PFSK-1 (cell line): ENCODE measurements at regions not wholly inside any gene's neighbourhood (a gene's known extent, or its start where the extent isn't known, plus 50 kb on each side); places are given as distances from the start of the nearest gene placed in this dataset.

Source experiments
- FOXP2 ChIP-seq: optimal IDR thresholded peaks from 2 replicates; pipeline ENCODE3; 2011; ENCODE audit warnings: borderline replicate concordance, control low read depth, inconsistent platforms; ENCODE audit not compliant: insufficient read depth; ENCODE audit errors: extremely low read length, extremely low read depth
- POLR2AphosphoS5 ChIP-seq: IDR thresholded peaks from 2 replicates; pipeline ENCODE4 v1.6.1; 2012; ENCODE audit warnings: low read depth, mild to moderate bottlenecking, control low read depth, low read length, moderate library complexity
- SIN3A ChIP-seq: IDR thresholded peaks from 2 replicates; pipeline ENCODE4 v1.6.1; 2012; ENCODE audit warnings: mild to moderate bottlenecking, low read length, moderate library complexity, borderline replicate concordance; ENCODE audit not compliant: insufficient read depth
- TAF1 ChIP-seq: IDR thresholded peaks from 2 replicates; pipeline ENCODE4 v1.6.1; 2012; ENCODE audit warnings: low read length, control low read depth, borderline replicate concordance; ENCODE audit not compliant: insufficient read depth
- TF ChIP-seq, protein P1 (sequence below), 2 experiments: IDR thresholded peaks; 2 replicates each; pipeline versions ENCODE4 v1.6.1 to v1.8.0; 2011 to 2012; ENCODE audit warnings: low read depth in 2 of 2, low read length in 2 of 2, control low read depth in 1 of 2, inconsistent platforms in 1 of 2, mild to moderate bottlenecking in 1 of 2, moderate library complexity in 1 of 2; ENCODE audit not compliant: insufficient read depth in 1 of 2

DNA sequence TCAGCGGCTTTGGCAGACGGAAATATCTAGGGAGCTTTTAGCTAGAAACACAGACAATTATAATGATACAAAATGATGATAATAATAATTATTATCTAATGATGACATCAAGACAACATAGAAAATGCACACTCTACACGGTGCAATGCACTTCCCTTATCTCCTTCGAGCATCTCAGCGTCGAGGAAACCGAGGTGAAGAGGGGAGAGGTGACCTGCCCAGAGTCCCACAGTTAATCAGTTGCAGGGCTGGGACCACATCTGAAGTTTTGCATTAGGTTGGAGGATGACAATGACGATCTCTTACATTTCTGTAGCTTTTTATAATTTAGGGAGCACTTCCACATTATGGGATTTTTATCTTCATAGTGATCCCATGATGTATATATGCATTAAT lies 130.2 kb downstream of the PAPOLA start:
- TF ChIP-seq POLR2AphosphoS5, result no peak
- TF ChIP-seq, protein P1, sequence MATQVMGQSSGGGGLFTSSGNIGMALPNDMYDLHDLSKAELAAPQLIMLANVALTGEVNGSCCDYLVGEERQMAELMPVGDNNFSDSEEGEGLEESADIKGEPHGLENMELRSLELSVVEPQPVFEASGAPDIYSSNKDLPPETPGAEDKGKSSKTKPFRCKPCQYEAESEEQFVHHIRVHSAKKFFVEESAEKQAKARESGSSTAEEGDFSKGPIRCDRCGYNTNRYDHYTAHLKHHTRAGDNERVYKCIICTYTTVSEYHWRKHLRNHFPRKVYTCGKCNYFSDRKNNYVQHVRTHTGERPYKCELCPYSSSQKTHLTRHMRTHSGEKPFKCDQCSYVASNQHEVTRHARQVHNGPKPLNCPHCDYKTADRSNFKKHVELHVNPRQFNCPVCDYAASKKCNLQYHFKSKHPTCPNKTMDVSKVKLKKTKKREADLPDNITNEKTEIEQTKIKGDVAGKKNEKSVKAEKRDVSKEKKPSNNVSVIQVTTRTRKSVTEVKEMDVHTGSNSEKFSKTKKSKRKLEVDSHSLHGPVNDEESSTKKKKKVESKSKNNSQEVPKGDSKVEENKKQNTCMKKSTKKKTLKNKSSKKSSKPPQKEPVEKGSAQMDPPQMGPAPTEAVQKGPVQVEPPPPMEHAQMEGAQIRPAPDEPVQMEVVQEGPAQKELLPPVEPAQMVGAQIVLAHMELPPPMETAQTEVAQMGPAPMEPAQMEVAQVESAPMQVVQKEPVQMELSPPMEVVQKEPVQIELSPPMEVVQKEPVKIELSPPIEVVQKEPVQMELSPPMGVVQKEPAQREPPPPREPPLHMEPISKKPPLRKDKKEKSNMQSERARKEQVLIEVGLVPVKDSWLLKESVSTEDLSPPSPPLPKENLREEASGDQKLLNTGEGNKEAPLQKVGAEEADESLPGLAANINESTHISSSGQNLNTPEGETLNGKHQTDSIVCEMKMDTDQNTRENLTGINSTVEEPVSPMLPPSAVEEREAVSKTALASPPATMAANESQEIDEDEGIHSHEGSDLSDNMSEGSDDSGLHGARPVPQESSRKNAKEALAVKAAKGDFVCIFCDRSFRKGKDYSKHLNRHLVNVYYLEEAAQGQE (IDR thresholded peaks at IDR 0.05; ENCODE audit: insufficient read depth in 1 of 2, low read depth in 2 of 2, low read length in 2 of 2), result no peak
- TF ChIP-seq FOXP2, result no peak
- no peak for TF ChIP-seq TAF1
- TF ChIP-seq SIN3A, result no peak

DNA sequence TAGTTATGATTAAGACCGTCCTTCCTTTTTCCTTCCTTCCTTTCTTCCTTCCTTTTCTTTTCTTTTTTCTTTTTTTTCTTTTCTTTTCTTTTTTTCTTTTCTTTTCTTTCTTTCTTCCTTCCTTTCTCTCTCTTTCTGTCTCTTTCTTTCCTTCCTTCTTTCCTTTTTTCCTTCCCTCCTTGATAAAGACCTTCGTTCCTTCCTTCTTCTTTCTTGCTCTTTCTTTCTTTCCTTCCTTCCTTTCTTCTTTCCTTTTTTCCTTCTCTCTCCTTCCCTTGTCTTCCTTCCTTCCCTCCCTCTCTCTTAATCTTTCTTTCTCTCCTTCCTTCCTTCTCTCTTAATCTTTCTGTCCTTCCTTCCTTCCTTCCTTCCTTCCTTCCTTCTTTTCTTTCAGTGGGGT lies 130.9 kb downstream of the PAPOLA start:
- TF ChIP-seq SIN3A, result no peak

DNA sequence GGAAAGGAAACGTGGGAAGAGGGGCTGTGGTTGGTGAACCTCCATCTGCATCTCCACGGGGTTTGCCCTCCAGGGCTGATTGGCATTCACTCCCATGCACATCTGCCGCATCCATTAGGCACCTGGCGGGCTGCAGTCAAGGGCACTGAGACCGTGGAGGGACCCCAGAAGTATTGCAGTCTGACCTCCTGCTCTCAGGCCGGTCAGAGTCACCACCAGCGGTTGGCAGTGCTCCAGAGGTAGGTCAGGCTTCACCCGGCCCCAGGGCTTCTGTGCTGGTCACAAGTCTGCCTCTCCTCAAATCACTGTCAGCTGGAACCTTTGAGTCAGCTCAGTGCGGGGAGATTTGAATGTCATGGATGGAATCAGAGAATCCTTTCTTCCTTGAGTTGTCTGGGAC lies 132.3 kb downstream of the PAPOLA start:
- no peak for TF ChIP-seq TAF1
- TF ChIP-seq SIN3A, result no peak

DNA sequence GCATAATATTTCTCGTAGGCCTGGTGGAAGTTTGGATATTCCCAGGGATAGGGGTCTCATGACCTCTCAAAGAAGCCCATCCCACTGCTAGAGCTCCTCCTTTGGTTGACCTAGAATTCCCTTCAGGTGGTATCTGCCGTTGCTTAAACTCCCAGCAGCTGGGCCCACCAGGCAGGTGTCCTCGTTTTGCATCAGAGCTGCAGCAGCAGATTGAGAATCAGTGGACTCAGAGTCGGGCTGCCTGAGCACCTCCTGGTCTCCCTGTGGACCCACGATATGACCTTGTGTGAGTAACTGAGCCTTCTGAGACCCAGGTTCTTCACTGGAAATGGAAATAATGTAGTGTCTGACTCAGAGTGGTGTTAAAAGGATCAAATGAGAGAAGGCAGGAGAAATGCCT lies 132.7 kb downstream of the PAPOLA start:
- TF ChIP-seq, protein P1 (IDR thresholded peaks at IDR 0.05; ENCODE audit: insufficient read depth in 1 of 2, low read depth in 2 of 2, low read length in 2 of 2), result no peak
- TF ChIP-seq POLR2AphosphoS5, result no peak
- no peak for TF ChIP-seq FOXP2
- no peak for TF ChIP-seq TAF1
- no peak for TF ChIP-seq SIN3A

DNA sequence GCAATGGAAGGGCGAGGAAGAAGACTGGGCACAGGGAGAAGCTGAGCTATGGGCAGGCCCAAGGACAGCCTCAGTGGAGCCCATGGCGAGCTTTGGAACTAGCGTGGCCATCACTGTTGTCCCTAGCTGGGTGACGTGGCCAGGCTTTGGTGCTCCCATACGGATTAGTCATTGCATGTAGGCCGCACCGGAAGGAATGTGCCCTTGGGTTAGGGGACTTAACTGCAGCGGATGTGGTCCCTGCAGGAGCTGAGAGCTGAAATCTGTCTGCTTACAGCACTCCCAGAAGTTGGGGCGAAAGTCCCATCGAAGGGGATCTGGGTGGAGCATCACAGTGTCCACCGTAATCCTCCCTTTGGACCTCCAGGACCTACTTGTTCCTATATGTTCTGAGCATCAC lies 133.7 kb downstream of the PAPOLA start:
- TF ChIP-seq POLR2AphosphoS5 (no peak), FOXP2 (no peak), TAF1 (no peak), SIN3A (no peak)
- TF ChIP-seq, protein P1 (IDR thresholded peaks at IDR 0.05; ENCODE audit: insufficient read depth in 1 of 2, low read depth in 2 of 2, low read length in 2 of 2), result no peak

DNA sequence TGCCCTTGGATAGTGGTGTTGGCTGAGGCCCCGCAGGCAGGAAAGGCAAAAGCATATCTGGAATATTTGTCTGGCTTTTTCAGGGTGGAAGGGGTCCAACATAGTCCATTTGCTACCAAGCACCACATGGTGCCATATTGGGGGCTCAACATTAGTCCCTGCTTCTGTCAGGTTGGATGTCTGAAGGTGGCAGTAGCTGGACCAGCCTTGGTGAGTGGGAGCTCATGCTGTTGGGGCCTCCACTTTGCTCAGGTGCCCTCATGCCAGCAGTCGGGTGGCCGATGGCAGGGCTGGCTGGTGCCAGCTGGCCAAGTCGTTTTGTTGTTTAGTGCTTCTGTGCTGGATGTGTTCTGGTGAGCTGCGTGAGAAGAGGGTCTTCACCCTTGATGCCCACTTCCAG lies 135.3 kb downstream of the PAPOLA start:
- TF ChIP-seq POLR2AphosphoS5 (no peak), SIN3A (no peak), TAF1 (no peak)
